NCI-H1092 treated with DMSO at 0.1 percent for 48 hours (cell line): ENCODE measurements at regions not wholly inside any gene's neighbourhood (a gene's known extent, or its start where the extent isn't known, plus 50 kb on each side); places are given as distances from the start of the nearest gene placed in this dataset.
A peak's percentile ranks its signal among the peaks of the same experiment; 100 is the strongest.

Experiments
- DNase-seq: peaks from one replicate; lab custom pipeline; 2025; lab: John Stamatoyannopoulos, UW

DNA sequence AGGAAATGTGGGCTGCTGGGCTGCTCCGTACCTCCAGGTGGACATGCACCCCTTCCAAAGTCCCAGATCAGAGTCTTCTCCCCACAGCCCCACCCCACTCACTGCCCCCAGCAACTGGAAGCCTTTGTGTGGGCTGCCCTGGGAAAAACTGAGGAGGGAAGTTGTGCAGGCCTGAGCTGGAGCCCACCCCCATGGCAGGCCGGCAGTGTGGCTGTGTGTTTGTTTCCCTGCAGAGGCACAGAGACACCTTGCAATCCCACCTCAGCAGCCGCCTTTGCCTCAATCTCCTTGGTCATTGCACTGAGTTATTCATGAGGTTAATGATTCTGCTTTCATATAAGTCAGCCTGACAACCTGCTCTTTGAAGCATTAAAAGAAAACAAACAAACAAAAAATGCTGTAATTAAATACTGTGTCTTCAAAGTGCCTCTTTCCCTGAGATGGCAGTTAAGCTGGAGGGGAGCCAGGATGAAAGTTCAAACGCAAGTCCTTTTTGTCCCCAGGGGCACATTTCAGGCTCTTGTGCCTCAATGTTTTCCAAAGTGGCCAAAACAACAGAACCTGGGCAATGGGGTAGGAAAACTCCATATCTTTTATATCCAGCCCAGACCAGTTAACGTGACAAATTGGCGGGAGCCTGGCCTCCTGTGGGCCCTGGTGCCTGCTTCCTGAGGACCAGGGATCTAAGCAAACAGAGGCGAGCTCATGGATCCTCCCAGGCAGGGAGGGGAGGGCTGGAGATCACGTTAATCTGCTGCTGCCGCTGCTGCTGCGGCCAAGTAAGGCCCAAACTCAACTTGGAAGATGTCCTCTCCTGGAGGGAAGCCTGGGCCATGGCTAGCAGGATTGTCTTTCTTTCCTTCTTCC is 51.9 kb upstream of the TSPAN11 start:
- DNase-seq, result peak; percentile 81

DNA sequence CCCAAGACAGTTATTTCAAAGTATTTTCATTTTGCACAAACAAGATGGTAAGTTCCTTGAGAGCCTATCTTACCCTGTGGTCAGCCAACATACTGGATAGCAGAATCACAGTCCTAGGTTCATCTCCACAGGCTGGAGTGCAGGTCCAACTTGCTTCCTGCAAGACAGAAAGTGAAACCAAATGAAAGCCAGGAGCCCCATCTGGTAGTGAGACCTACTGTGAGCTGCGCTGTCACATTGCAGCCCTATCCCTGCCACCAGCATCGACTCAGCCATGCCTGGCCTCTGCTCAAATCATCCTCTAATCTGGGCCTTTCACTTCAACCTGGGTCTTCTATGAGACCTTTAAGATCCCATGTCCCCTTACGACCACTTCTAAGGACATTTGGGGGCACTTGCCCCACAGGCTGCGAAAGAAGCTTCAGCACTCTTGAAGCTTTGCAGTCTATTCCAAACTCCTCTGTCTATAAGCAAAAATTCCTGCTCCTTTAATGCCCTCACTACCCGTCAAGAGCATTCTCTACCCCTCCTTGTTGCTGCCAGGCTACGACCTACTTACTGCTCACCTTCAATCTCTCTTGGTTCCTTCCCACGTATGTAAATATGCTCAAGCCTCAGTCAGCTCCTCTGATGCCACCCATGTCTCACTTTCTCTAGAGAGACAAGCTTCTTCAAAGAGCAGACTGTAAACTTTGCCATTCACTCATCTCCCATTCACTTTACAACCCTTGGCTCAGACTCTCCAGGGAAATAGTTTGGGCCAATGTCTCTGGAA is 55.9 kb upstream of the TSPAN11 start:
- no peak for DNase-seq

DNA sequence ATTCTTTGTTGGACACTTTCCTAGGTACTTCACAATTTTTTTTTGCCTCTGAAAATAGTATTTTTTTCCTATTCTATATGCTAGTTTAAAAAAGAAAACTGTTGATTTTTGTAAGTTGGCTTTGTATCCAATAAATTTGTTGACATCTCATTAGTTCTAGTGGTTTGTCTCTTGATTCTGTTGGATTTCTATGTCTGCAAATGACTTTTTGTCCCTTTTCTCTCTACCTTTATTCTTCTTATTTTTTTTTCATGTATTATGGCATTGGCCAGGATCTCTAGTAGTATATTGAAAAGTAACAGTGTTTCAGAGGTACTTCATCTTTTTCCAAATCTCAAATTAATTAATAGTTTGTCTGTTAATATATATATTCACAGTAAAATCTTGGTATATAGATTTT is 59.1 kb upstream of the TSPAN11 start:
- no peak for DNase-seq

DNA sequence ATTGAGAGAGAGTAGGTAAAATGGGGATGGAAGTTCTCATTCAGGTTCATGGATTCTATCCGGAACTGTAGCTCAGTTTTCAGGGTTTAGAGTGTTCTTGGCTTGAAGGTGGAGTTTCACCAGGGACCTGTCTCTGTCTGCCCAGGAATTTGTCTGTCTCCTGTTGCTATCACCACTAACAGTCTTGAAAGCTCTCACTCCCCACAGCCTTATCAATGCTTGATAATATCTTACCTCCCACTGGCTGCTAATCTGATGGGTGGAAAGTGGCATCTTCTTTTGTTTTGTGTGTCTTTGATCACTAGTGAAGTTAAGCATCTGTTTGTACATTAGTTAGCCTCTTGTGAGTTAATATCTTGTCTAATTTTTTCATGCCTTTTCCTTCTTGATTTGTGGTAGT is 60.3 kb upstream of the TSPAN11 start:
- DNase-seq, result no peak

DNA sequence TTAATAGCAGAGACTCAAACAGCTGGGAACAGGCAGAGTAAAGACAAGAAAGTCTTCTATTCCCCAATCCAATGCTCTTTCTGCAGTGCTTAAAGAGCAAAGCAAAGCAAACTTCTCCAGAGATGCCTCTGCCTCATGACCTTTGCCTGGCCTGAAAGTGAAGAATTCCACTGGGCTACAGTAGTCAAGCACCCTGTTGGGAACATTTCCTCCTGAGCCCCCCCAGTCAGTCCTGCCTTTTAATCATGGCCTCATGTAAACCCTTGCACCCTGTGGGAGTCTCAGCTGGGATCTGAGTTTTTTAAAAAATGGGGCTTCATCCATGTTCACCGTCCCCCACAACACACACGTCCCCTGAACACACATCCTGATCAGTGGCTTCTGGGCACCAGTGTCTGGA is 62.7 kb upstream of the TSPAN11 start:
- DNase-seq, result no peak

DNA sequence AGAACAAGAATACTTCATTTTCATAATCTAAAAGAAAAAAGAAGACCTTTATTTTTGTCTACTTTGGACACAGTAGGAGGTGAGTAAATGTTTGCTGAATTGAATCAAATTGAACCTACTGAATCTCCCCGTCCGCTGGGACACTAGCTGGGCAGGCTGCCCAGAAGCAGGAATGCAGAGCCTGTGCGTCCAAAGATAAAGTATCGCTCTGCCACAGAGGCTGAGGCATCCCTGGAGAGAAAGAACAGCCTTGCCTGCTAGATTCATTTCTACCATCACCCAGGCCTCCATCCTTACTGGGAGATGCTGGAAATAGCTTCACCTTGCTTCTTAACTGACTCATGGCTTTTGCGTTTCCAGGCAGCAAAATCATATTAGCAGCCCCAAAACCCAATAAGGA is 64.1 kb upstream of the TSPAN11 start:
- peak; percentile 34 for DNase-seq

DNA sequence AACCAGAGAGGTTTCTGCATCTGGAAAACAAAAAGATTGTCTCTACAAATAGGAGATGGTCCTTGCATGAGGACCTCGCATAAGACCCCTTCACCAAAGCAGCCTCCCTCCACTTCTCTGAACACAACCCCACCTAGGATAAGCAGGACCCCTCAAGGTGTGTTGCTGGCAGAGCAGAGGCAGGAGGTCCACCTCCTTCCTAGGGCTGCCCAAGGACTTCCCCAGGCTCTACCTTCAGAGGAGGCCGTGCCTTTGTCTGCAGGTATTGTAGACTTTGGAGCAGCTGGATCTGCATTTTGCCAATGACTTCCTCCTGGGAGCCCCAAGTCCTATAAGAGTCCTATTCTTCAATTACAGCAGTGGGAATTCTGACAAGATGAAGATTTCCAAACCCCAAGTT is 67.3 kb upstream of the TSPAN11 start:
- DNase-seq, result no peak

DNA sequence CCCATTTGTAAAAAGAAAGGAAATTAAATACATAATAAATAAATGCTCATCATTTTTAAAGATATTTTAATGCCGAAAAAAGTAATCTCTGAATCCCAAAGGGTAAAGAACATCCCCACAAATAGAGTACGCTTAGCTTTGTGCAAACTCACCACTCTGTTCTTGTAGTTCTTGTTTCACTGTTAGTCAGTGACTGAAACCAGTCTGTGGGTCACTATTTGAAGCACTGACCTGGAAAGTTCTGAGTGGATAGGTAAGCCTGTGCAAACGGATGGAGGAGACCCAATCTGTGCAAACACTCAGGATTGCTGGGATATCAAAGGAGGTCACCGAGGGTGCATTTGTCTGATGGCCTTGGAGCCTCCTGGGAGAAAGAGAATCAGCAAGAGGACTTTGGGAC is 68.1 kb upstream of the TSPAN11 start:
- no peak for DNase-seq

DNA sequence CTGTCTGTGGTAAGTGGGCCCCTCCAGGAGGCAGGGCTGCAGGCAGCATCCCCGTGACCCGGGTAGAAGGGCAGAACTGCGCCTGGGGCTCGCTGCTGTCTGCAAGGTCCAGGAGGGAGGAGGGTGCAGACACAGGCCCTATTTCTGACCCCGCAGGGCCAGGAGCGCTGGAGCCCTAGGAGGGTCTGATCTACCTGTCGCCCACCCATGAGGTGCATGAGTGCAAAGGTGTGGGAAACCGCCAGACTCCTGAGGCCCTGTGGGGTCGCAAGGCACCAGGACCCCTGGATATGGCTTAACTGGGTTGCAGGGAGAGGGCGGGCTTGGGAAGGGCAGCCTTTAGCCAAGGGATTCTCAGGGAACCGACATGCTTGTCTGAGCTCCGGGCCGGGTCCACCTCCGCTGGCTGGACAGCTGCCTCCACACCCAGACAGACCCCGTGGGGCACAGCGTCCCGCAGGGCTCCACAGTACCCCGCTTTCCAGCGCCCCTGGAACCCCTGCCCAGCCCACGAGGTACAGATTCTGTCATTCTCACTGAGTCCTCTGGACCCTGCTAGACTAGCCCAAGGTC is 72.9 kb upstream of the TSPAN11 start:
- no peak for DNase-seq

DNA sequence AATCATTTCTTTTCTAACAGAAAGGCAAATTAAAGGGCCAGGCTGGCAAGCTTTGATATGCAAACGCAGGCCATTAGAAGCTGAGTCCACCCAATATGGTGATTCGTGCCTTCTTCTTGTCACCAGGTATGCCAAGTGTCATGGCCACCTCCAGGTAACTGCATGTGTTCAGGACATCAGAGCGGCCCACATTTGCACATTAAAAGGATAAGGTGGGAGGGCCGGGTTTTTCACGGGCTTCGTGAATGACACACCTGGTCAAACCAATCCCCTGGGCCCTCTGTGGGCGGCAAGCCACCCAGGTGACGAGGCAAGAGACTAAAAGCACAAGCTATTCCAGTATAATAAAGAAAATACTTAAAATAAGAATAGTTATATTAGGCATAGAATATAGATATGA is 75.9 kb upstream of the TSPAN11 start:
- DNase-seq, result no peak

DNA sequence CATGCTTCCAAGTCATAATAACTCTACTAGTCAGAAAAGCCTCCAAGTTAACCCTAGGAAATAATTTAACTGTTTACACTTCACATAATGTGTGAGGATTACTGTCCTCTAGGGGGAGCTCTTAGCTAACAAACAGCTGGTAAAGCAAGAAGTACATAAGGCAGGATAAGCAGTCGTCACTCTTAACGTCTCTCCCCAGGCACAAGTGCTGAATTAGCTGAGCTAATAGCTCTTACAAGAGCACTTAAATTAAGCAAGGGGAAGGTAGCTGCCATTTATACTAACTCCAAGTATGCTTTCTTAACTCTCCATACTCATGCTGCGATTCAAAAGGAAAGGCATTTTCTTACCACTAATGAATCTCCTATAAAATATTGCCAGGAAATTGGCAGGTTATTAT is 79.3 kb upstream of the TSPAN11 start:
- peak; percentile 75 for DNase-seq

DNA sequence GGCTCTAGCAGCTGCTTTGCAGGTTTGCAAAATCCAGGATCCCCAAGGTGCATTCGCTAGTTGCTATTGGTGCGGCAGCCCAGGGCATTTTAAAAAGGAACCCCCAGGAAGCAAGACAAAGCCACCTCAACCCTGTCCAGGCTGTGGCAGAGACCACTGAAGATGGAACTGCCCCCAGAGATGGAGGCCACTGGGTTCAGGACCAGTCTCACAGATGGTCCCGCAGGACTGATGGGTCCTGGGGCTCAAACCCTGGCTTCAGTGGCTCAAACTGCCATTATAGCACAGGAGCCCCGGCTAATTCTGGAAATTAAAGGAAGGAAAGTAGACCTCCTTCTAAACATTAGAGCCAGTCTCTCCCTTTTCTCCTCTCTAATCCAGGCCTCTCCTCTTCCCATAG is 79.8 kb upstream of the TSPAN11 start:
- no peak for DNase-seq

DNA sequence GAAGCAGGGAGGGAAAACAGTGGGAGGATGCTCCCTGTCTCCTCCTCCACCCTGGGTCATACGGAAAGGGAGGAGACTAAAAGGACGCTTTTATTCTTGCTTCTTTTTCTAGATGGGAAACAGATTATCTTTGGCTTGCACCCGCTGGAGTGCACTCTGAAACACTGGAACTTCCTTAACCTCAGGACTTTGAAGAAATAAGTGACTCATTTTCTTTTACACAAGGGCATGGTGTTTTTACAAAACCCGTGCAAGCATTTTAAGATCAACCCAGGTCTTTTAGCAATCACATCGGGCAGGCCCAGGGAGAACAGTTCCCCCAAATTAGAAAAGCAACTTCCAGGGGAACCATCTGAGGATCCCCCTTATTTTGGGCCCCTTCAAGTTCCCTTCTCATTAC is 80.9 kb upstream of the TSPAN11 start:
- DNase-seq, result no peak

DNA sequence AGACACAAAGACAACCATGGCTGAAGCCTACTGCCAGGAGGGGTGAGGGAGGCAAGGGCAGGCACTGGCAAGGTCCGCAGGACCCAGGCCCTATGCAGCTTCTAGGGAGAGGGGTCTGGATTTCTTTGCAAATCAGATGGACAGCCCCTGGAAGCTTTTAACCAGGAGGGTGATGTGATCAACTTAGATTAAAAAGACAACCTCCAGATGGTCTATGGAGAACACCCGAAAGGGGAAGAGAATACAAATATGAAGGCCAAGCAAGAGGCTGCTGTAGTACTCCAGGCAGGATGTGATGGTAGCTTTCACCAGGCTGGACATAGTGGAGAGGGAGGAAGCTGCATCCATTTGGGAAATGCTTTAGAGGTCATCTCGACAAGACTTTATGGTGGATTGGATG is 83.3 kb upstream of the TSPAN11 start:
- no peak for DNase-seq

DNA sequence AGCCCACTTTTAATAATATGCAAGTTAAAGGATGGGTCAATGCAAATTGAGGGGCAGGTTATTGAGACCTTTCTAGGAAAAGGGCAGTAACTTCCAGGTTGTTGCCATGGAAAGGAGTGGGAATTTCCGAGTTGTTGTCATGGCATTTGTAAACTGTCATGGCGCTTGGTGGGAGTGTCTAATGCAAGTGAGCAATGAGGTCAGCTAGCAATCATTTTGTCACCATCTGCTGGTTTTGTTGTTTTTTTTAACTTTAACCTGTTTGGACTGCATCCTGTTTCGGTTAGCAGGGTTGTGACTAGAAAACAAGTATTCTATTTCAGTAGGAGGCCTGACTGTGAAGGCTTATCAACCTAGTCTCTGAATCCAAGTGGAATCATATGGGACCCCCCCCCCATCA is 85.8 kb upstream of the TSPAN11 start:
- no peak for DNase-seq

DNA sequence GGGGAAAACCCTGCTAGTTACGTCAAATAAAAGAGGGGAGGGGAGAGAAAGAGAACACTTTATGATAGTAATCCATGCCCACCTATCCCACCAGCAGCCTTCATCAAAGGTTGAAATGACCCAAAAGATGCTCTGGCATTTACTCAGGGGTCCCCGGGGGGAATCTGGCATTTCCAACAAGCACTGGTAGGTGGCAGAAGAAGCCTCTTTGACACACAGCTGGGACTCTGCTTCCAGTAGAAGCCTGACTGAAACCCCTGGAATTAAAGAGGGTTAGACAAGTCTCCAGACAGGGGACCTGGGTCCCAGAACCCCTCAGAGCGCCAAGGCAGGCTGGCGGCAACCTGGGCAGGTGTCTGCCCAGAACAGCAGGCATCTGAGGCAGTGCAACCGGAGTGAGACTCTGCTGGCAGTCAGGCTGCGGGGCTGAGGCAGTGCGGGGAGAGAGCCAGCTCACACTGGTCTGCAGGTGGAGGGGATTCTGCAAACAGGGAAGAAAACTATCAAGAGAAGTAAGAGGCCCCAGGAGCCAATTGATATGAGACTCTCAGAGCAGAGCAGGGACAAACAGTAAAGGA is 85.0 kb upstream of the CAPRIN2 start:
- no peak for DNase-seq

DNA sequence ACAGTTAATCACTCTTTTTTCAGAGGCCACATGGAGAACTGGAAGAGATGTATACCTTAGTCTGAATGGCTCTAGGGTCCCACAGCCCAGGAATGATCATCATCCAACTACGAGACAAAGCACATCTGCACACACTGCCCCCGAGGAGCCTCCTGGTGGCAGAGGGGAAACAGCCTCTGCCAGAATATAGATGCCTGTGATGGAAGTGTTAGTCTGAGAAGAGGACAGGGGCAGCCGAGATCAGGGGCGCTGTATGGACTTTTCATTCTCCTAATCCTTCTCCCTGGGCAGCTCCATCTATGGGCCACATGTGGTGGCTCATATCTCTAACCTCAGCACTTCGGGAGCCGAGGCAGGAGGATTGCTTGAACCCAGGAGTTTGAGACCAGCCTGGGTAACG is 82.8 kb upstream of the CAPRIN2 start:
- no peak for DNase-seq

DNA sequence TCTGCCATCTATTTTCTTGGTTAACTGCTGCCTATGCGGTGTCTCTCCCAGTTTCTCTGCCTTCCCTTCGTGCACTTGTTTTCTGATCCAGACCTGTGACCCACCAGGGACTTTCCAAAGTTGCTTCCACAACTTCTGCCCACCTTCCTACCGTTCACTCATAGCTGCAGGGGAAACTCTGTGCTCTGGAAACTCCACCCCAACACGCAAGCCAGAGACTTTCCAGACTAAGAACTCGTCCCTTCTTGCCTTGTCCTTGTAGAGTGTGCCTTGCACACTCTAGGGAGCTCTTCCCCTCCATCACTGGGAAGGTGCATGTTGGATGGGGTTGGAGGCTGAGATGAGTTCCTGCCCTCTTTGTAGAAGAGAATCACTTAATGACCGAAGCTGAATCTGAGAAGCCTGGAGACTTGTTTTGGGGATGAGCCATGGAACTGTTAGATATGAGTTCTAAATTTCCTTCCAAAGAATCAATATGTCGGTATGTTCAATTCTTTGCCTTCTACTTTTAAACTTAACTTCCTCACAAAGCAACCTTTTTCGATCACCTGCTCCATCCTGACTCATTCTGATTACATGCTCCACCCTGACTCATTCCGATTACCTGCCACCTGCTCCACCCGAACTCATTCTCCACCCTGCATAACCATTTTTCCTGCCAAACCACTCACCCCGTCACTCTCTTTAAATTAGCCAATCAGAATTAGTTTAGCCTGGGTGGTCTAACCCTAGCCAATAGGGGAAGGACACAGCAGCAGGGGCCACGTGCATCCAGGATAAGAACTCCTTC is 82.1 kb upstream of the CAPRIN2 start:
- DNase-seq, result no peak

DNA sequence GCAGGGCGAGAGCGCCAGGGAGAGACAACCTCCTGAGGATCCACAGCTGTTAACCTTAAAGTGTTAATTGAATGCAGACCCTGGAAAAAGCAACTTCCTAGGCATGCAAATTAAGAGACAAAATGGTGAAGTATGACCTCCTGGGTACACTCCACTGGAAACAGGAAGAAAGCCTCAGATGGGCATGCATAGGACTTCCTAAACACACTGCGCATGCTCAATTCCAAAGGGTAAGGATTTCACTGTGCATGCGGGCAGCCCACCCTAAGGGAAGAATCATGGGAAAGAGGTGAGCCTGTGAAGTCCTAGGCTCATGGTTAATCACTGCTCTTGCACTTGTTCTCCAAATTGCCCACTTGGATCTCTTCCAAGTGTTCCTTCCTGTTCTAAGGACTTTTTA is 80.5 kb upstream of the CAPRIN2 start:
- no peak for DNase-seq

DNA sequence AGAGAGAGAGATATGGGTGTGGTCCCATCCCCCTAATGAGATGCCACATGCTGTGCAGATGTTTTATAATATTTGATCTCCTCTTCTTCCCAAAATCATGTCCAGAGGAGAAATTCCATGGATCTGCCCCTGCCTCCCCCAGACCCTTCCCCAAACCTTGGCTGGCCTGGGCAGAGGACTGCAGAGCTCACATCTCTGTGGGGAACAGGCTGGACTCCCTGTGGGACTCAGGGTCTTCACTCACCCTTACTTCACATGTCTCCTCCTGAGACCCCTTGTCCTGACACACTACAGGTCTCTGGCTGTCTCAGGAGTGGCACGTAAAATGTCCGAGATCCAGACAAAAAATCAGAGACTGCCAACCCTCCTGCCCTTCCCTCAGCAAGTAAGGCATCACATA is 76.0 kb upstream of the CAPRIN2 start:
- DNase-seq, result no peak

DNA sequence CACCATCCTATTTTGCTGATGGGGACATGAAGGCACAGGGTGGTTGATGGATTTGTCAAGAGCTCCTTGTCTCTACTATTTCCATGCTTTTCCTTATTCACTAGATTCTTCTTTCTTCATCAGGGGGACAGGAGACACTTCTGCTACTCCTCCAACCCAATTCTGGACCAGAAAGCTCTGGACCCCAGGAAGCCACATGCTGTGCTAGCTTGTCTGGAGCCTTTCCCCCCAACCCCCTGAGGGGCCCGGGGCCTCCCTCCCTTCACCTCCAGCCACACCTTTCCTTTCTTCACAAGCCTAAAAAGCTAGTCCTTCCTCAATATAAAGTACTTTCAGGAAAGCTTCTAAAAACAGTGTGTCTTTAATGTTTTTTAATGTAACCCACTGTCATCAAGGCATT is 75.1 kb upstream of the CAPRIN2 start:
- DNase-seq, result no peak

DNA sequence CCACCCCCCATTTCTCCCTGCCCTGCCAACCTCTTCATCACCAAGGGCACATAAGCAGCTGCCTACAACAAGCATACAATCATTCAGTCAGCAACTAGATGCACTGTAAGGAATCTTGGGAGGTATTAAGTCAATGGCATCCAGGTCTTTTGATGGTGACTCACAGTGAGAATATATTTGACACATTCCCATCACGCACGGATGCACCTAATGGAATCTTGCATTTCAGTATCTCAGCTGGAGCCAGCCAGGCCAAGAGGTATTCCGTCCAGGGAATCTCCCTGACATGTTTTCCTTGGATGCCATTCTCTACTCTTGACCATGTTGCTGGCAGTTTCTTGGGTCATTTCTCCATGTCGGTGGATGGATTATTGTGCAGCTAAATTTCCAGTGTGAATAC is 73.9 kb upstream of the CAPRIN2 start:
- no peak for DNase-seq
